ENCODE measurements at regions not wholly inside any gene's neighbourhood (a gene's known extent, or its start where the extent isn't known, plus 50 kb on each side); places are given as distances from the start of the nearest gene placed in this dataset.

DNA sequence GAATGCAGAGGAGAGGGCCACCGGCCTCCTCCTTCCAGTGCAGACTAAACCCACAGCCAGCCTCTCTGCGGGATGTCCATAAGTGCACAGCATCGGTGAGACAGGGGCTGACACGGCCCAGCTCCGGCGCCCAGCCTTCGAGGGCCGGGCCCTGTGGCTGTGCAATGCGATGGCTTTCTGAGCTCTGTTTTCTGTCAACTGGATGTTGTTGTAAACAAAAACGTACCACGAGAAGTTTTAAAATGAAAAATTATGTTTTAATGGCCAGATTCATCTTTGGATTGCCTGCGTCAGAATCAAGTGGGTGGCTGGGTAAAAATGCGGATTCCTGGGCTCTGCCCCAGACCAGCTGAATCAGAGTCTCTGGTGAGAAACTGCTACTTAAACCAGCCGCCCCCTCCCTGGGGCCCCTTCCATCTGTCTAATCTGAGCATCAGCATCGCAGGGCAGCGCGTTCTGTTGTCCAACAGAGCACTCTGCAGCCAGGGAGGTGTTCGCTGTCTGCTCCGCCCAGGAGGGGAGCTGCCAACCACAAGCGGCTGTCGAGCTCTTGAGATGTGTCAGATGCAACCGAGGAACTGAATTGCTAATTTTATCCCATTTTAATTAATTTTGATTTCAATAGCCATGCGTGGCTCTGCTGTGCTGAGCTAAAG, 133.4 kb downstream of the RFLNA start:
- DNase-seq = no peak
- Histone ChIP-seq H3K27ac (ENCODE audit: insufficient read depth, low read length, poor library complexity, severe bottlenecking) (no peak overlapping the region), H3K36me3 (ENCODE audit: control insufficient read depth, insufficient read depth, low read length) (peaks cover 48% of the 10 kb centered on the region), H3K4me3 (ENCODE audit: low read depth, low read length) (no peak overlapping the region), H3K27me3 (ENCODE audit: control insufficient read depth, insufficient read depth, low read length) (no peaks in the 10 kb centered on the region), H3K9me3 (ENCODE audit: control insufficient read depth in 2 of 2, low read length in 2 of 2) (no peaks in the 10 kb centered on the region), H3K4me1 (ENCODE audit: control insufficient read depth, insufficient read depth, low read length, poor library complexity, severe bottlenecking) (no peaks in the 10 kb centered on the region)
- no peak for ATAC-seq (ENCODE audit: low read depth in 2 of 2)
- Mint-ChIP-seq H3K9me3 (no peaks in the 10 kb centered on the region), H3K4me3 (no peak overlapping the region), H3K36me3 (peaks cover 27% of the 10 kb centered on the region), H3K4me1 (peaks cover 0 to 9% (median 2%) of the 10 kb centered on the region in 4 donors), H3K27me3 (no peaks in the 10 kb centered on the region), H3K27ac (peak overlapping the region in 1 of 3 donors; percentile 14)

DNA sequence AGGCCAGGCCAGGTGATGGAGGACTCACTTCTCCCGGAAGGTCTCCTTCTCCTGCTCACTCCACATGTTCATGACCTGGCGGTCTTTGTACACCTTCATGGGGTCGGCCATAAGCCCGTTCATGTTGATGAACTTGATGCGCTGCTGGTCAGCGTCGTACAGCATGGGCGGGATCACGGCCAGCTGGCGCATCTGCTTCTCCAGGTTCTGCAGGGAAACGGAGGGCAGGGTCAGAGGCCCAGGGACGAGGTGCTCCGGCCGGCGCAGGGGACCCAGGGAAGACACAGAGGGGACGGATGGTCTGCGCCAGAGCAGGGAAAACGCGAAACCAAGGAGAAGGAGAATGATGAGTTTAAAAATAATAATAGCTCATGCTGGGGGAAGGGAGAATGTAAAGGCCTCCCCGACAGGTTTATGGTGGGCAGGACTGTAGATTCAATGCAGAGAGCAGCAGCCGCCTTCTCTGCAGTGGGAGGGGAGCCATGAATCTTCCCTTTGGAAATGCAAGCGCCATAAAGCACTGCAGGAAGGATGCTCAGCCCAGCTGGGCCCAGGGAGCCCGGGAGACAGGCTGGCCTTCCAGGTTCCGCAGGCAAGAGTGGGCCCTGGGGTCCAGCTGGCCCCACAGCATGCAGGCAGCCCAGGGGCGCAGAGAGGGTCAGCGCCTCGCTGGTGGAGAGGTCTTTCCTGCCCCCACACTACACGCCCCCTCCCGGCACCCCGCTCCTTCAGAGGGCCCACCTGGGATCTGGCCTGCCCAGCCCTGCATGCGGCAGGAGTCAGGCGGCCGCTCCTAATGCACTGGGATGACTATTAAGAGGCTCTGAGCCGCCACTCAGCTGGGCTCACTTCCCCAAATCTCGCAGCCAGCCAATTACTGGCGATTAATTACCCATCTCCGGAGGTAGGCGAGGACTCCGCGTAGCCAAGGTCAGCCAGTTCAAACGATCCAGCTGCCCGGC, 132.0 kb downstream of the RFLNA start:
- H3K27me3 Mint-ChIP-seq = no peaks in the 10 kb centered on the region

DNA sequence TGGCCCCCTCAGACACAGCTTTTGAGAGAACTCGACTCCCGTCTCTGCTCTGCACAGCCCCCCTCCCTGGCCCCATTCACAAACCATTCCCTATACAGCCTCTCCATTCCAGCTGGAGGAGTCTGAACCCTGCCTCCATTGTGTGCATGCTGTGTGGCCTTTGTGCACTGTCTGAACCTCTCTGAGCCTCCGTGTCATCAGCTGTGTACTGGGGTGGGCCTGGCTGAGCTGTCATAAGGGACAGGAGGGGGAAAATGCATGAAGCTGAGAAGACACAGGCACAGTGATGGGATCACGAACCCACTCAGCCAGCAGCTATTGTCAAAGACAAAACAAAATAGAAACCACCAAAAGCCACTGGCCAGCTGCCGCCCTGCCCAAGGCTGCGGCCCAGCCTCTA, 130.8 kb downstream of the RFLNA start:
- peaks cover 20% of the 10 kb centered on the region for H3K36me3 Mint-ChIP-seq
- H3K27ac Mint-ChIP-seq = peak overlapping the region in 2 of 3 donors; percentile 23 to 31
- H3K9me3 Mint-ChIP-seq = no peaks in the 10 kb centered on the region
- H3K27me3 ChIP-seq (ENCODE audit: control insufficient read depth, insufficient read depth, low read length) = no peaks in the 10 kb centered on the region
- H3K9me3 ChIP-seq (ENCODE audit: control insufficient read depth in 2 of 2, low read length in 2 of 2) = no peaks in the 10 kb centered on the region
- ATAC-seq (ENCODE audit: low read depth in 2 of 2) = no peak
- no peaks in the 10 kb centered on the region for H3K4me1 Mint-ChIP-seq
- no peaks in the 10 kb centered on the region for H3K4me1 ChIP-seq (ENCODE audit: control insufficient read depth, insufficient read depth, low read length, poor library complexity, severe bottlenecking)
- no peak overlapping the region for H3K4me3 Mint-ChIP-seq
- H3K4me3 ChIP-seq (ENCODE audit: low read depth, low read length) = no peak overlapping the region
- H3K36me3 ChIP-seq (ENCODE audit: control insufficient read depth, insufficient read depth, low read length) = peaks cover 50% of the 10 kb centered on the region
- no peaks in the 10 kb centered on the region for H3K27me3 Mint-ChIP-seq
- DNase-seq = no peak
- H3K27ac ChIP-seq (ENCODE audit: insufficient read depth, low read length, poor library complexity, severe bottlenecking) = no peak overlapping the region

More for the DNA sequence above, 132.0 kb downstream of the RFLNA start:
- Mint-ChIP-seq H3K4me1 (peaks cover 0 to 9% (median under 1%) of the 10 kb centered on the region in 4 donors), H3K9me3 (no peaks in the 10 kb centered on the region), H3K36me3 (peaks cover 25% of the 10 kb centered on the region), H3K4me3 (no peak overlapping the region), H3K27ac (peak overlapping the region in 1 of 3 donors; percentile 23)
- no peaks in the 10 kb centered on the region for H3K4me1 ChIP-seq (ENCODE audit: control insufficient read depth, insufficient read depth, low read length, poor library complexity, severe bottlenecking)
- peaks cover 46% of the 10 kb centered on the region for H3K36me3 ChIP-seq (ENCODE audit: control insufficient read depth, insufficient read depth, low read length)
- no peaks in the 10 kb centered on the region for H3K27me3 ChIP-seq (ENCODE audit: control insufficient read depth, insufficient read depth, low read length)
- ATAC-seq (ENCODE audit: low read depth in 2 of 2) (no peak), DNase-seq (no peak)
- H3K27ac ChIP-seq (ENCODE audit: insufficient read depth, low read length, poor library complexity, severe bottlenecking) = no peak overlapping the region
- no peaks in the 10 kb centered on the region for H3K9me3 ChIP-seq (ENCODE audit: control insufficient read depth in 2 of 2, low read length in 2 of 2)
- no peak overlapping the region for H3K4me3 ChIP-seq (ENCODE audit: low read depth, low read length)

DNA sequence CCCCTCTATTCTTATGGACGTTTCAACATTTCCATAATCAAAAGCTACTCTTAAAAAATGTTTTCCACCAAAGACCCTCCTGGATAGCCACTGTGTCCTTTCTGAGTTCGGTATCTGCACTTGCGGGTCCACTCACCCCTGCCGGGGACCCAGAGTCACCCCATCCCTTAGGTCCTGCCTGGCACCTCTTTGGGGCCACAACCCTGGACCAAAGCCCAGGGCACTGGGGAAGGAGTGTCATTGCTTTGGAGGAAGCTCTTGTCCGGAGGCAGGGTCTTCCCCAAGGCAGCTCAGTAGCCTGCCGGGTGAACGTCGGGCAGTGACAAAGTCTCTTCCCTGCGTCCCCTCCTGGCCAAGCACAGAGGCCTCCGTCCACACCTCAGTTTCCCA, 129.6 kb downstream of the RFLNA start:
- Histone ChIP-seq H3K4me1 (ENCODE audit: control insufficient read depth, insufficient read depth, low read length, poor library complexity, severe bottlenecking) (no peaks in the 10 kb centered on the region), H3K36me3 (ENCODE audit: control insufficient read depth, insufficient read depth, low read length) (peaks cover 51% of the 10 kb centered on the region), H3K4me3 (ENCODE audit: low read depth, low read length) (no peak overlapping the region), H3K27ac (ENCODE audit: insufficient read depth, low read length, poor library complexity, severe bottlenecking) (no peak overlapping the region), H3K9me3 (ENCODE audit: control insufficient read depth in 2 of 2, low read length in 2 of 2) (no peaks in the 10 kb centered on the region), H3K27me3 (ENCODE audit: control insufficient read depth, insufficient read depth, low read length) (no peaks in the 10 kb centered on the region)
- Mint-ChIP-seq H3K36me3 (peaks cover 28% of the 10 kb centered on the region), H3K4me1 (peaks cover 0 to 1% (median 0%) of the 10 kb centered on the region in 4 donors), H3K27me3 (no peaks in the 10 kb centered on the region), H3K9me3 (no peaks in the 10 kb centered on the region), H3K4me3 (no peak overlapping the region), H3K27ac (peak overlapping the region in 1 of 3 donors; percentile 36)
- no peak for ATAC-seq (ENCODE audit: low read depth in 2 of 2)
- DNase-seq = no peak

DNA sequence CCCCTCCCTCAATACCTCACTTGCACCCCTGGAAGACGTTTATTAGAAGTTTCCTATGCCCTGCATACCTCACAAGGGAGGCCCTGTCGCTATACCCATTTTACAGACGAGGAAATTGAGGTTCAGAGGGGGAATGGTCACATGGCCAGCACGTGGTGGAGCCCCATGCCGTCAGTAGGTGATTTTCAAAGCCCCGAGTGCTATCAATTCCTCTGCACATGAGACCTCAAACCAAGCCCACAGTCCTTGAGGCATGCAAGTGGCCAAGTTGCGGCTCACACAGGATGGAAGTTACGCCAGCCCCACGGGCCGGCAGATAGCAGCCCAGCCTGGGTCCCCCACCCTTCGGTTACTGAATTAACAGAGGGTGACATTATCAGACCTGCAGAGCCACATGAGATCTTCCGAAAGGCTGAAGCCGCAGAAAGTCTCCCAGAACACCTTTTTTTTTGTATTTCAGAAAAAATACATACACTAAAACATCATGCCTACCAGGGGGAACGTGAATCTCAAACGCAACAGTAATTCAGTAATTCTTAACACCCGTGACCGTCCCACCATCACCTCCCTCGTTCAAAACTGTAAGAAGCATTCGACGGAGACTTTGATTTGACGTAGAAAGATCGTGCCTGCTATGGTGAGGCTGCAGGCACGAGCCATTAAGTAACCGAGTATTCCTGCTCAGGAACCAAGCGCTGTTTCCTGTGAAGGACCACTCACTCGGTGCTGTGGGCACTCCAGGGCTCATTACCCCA, 129.0 kb downstream of the RFLNA start:
- Mint-ChIP-seq H3K4me3 (no peak overlapping the region), H3K36me3 (peaks cover 34% of the 10 kb centered on the region), H3K27ac (peak overlapping the region in 1 of 3 donors; percentile 36), H3K9me3 (no peaks in the 10 kb centered on the region), H3K4me1 (peaks cover 0 to 1% (median 0%) of the 10 kb centered on the region in 4 donors), H3K27me3 (no peaks in the 10 kb centered on the region)
- no peaks in the 10 kb centered on the region for H3K4me1 ChIP-seq (ENCODE audit: control insufficient read depth, insufficient read depth, low read length, poor library complexity, severe bottlenecking)
- H3K27me3 ChIP-seq (ENCODE audit: control insufficient read depth, insufficient read depth, low read length) = no peaks in the 10 kb centered on the region
- no peak overlapping the region for H3K4me3 ChIP-seq (ENCODE audit: low read depth, low read length)
- H3K36me3 ChIP-seq (ENCODE audit: control insufficient read depth, insufficient read depth, low read length) = peaks cover 50% of the 10 kb centered on the region
- DNase-seq = no peak
- H3K27ac ChIP-seq (ENCODE audit: insufficient read depth, low read length, poor library complexity, severe bottlenecking) = no peak overlapping the region
- no peaks in the 10 kb centered on the region for H3K9me3 ChIP-seq (ENCODE audit: control insufficient read depth in 2 of 2, low read length in 2 of 2)
- no peak for ATAC-seq (ENCODE audit: low read depth in 2 of 2)

DNA sequence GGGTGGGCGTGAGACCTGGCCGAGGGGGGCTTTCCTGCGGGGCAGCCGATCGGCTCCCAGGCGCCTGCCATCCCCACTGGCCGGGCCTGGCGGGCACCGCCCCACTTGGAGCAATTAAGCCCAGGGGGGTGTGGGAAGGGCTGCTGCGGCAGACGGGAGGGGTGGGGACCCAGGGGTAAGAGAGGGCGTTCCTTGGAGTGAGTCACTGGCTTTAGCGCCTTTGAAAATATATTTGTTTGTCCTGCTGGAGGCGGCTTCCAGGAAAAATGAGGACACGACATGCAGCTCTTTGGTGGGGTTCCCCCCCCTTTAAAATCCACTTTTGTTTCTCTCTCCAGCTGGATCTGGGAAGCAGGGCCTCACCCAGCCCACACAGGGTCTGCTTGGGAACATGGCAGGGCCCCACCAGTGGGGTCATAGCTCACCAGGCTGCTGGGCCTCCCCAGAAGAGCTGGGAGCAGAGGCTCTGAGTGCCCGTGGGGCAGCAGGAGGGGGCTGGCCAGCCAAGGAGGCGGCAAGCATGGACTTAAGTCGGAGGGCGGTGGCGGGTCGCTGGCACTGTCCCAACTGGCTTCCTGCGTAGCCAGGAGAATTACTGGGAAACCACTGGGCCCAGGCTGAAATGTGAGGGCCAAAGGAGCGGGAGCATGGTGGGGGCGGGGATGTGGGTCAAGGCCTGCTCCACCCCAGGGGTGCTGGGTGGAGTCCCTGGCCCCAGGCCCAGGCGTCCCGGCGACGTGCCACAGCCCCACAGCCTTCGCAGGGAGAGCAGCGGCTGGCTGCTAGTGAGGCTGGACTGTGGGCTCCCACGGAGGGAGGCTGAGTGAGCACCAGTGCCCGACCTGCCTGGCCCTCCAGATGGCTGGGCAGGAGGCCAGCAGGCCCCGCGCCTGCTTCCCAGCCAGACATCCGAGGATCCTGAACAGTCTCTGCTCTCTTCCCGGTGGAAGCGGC, 128.0 kb downstream of the RFLNA start:
- no peaks in the 10 kb centered on the region for H3K9me3 Mint-ChIP-seq
- DNase-seq (no peak), ATAC-seq (ENCODE audit: low read depth in 2 of 2) (no peak)
- H3K4me3 Mint-ChIP-seq = no peak overlapping the region
- H3K36me3 Mint-ChIP-seq = peaks cover 37% of the 10 kb centered on the region
- Histone ChIP-seq H3K27me3 (ENCODE audit: control insufficient read depth, insufficient read depth, low read length) (no peaks in the 10 kb centered on the region), H3K4me3 (ENCODE audit: low read depth, low read length) (no peak overlapping the region), H3K9me3 (ENCODE audit: control insufficient read depth in 2 of 2, low read length in 2 of 2) (no peaks in the 10 kb centered on the region), H3K27ac (ENCODE audit: insufficient read depth, low read length, poor library complexity, severe bottlenecking) (no peak overlapping the region), H3K4me1 (ENCODE audit: control insufficient read depth, insufficient read depth, low read length, poor library complexity, severe bottlenecking) (no peaks in the 10 kb centered on the region), H3K36me3 (ENCODE audit: control insufficient read depth, insufficient read depth, low read length) (peaks cover 49% of the 10 kb centered on the region)
- peaks cover 0 to 1% (median 0%) of the 10 kb centered on the region in 4 donors for H3K4me1 Mint-ChIP-seq
- H3K27me3 Mint-ChIP-seq = no peaks in the 10 kb centered on the region
- H3K27ac Mint-ChIP-seq = no peak overlapping the region

DNA sequence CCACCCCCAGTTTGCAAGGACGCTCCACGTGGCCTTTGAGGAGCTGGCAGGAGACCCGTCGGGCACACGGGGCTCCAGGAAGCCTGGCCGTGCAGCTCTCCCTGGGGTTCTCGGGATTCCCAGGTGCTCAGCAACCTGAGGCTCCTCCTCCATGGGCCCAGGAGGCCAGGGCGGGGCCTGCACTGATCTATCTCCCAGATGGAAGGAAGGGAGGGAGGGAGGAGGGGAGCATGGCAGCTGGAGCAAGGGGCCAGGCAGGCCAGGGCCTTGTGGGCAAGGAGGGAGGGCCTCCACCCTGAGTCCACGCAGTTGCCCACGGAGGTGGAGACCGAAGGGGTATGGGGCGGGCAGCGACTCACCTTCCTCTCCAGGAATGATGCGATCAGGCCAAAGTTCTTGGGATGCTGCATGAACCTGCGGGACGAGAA, 127.3 kb downstream of the RFLNA start:
- ATAC-seq (ENCODE audit: low read depth in 2 of 2) (no peak), DNase-seq (no peak)
- Mint-ChIP-seq H3K9me3 (no peaks in the 10 kb centered on the region), H3K4me3 (no peak overlapping the region), H3K27ac (no peak overlapping the region), H3K27me3 (no peaks in the 10 kb centered on the region), H3K4me1 (peaks cover 0 to 1% (median 0%) of the 10 kb centered on the region in 4 donors), H3K36me3 (peaks cover 42% of the 10 kb centered on the region)
- H3K9me3 ChIP-seq (ENCODE audit: control insufficient read depth in 2 of 2, low read length in 2 of 2) = no peaks in the 10 kb centered on the region
- H3K36me3 ChIP-seq (ENCODE audit: control insufficient read depth, insufficient read depth, low read length) = peaks cover 52% of the 10 kb centered on the region
- H3K27ac ChIP-seq (ENCODE audit: insufficient read depth, low read length, poor library complexity, severe bottlenecking) = no peak overlapping the region
- no peak overlapping the region for H3K4me3 ChIP-seq (ENCODE audit: low read depth, low read length)
- H3K4me1 ChIP-seq (ENCODE audit: control insufficient read depth, insufficient read depth, low read length, poor library complexity, severe bottlenecking) = no peaks in the 10 kb centered on the region
- no peaks in the 10 kb centered on the region for H3K27me3 ChIP-seq (ENCODE audit: control insufficient read depth, insufficient read depth, low read length)
